AG04450 (cell line): ENCODE measurements at regions not wholly inside any gene's neighbourhood (a gene's known extent, or its start where the extent isn't known, plus 50 kb on each side); places are given as distances from the start of the nearest gene placed in this dataset.

Source experiments
- CTCF ChIA-PET: fragments of 300-600, 350-600 bp; formaldehyde crosslinking; extraction: SDS; loops from one replicate; lab custom pipeline; 2022; ENCODE audit warnings: antibody characterized with exemption, inconsistent platforms; lab: Charles Lee
- POLR2A ChIA-PET: fragments of 350-600 bp; formaldehyde crosslinking; extraction: SDS; loops from one replicate; lab custom pipeline; 2021; ENCODE audit warnings: antibody characterized with exemption, inconsistent platforms; lab: Yijun Ruan, JAX
- DNase-seq: peaks from one replicate; pipeline ENCODE4 v3.0.0-alpha.2; 2011; ENCODE audit warnings: low read depth, low spot score
- H3K27ac ChIP-seq: one replicate; pipeline ENCODE4 v1.5.1; 2012; ENCODE audit warnings: low read depth, low read length, control low read depth
- H3K27me3 ChIP-seq: one replicate; pipeline ENCODE4 v1.6.0; 2012; ENCODE audit warnings: low read length; ENCODE audit not compliant: control insufficient read depth, insufficient read depth
- H3K4me3 ChIP-seq: 2 replicates; pipeline ENCODE4 v1.5.1; 2011; ENCODE audit warnings: mild to moderate bottlenecking, low read depth, low read length, control low read depth
- H3K9me3 ChIP-seq: 2 replicates; pipeline ENCODE4 v1.5.1; 2012; ENCODE audit warnings: low read length; ENCODE audit not compliant: control insufficient read depth, insufficient read depth
- CTCF ChIP-seq: IDR thresholded peaks from 2 replicates; pipeline ENCODE4 v1.5.1; 2011; ENCODE audit warnings: low read depth, low read length, control low read depth, inconsistent platforms

DNA sequence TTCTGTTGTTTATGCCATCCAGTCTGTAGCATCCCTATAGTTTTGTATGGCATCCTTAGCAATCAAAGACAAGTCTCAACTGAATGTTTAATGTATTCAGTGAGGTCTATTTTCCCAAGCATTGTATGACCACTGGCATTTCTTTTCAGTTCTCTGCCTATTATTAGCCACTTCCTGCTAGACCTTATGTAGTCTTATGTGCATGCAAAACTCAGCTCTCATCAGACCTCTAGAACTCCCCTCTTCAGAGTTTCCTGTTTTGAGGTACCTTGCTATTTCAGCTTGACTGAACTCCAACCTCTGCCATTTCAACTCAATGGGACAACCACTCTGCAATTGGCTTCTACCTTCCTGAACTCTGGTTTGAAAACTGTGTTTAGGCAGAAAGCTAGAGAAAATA is 113.2 kb downstream of the SLC25A46 start:
- POLR2A ChIA-PET = no interaction called here

DNA sequence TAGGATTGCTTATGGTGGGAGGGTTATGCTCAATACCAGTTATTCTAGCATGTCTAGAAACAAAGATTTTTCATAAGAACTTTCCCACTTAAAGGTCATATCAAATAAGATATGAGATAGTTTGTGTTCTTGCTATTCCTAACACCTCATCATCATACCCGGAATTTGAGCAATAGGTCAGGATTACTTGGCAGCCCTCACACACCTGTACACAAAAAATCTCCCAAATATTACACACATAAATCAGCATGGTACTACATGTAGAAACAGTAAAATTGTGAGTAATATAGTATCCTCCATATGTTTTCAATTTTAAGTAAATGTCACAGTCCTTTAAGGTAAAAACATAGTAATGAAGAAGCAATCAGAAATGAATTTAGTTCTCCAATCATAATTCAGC is 113.7 kb downstream of the SLC25A46 start:
- TF ChIP-seq CTCF = no peak
- Histone ChIP-seq H3K27ac (no peak overlapping the region), H3K4me3 (no peak overlapping the region), H3K27me3 (no peaks in the 10 kb centered on the region), H3K9me3 (no peaks in the 10 kb centered on the region)
- DNase-seq = no peak
- ChIA-PET POLR2A (no interaction called here), CTCF (no interaction called here)

More for the DNA sequence above, 113.2 kb downstream of the SLC25A46 start:
- Histone ChIP-seq H3K9me3 (no peaks in the 10 kb centered on the region), H3K27me3 (no peaks in the 10 kb centered on the region), H3K4me3 (no peak overlapping the region), H3K27ac (no peak overlapping the region)
- TF ChIP-seq CTCF = no peak
- no peak for DNase-seq
- CTCF ChIA-PET = interaction anchor here (0.7 kb wide), 1 partner anchor 10 kb away, joined by 3 read pairs; no protein-coding TSS in a partner anchor

DNA sequence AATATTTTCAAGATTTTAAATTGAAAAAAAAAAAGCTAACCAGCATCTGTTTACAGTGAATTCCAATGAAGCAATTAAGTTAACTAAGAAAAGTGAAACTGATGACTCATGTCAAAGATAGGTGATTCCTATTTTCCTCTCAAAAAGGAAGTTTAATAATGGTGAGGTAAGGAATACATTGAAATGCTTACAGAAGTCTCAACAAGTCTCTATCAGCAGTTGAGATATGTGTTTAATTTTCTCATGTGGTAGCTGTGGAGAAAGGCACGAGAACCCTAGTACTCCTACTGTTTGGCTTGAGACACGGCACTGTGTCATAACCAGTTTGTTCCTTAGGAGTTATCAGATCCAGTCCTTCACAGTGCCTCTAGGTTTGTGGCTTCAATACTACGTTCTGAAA is 114.5 kb downstream of the SLC25A46 start:
- H3K9me3 ChIP-seq = no peaks in the 10 kb centered on the region
- no peak overlapping the region for H3K27ac ChIP-seq
- no peak overlapping the region for H3K4me3 ChIP-seq
- no peak for TF ChIP-seq CTCF
- no peaks in the 10 kb centered on the region for H3K27me3 ChIP-seq
- CTCF ChIA-PET = interaction anchor here (1.6 kb wide), 1 partner anchor 12 kb away, joined by 5 read pairs; no protein-coding TSS in a partner anchor
- DNase-seq = no peak
- POLR2A ChIA-PET = no interaction called here

GRCh38 chr5:110854200-110854599 is 115.4 kb downstream of the SLC25A46 start:
- no peaks in the 10 kb centered on the region for H3K9me3 ChIP-seq
- no peak for DNase-seq
- no peaks in the 10 kb centered on the region for H3K27me3 ChIP-seq
- no peak overlapping the region for H3K4me3 ChIP-seq
- ChIA-PET CTCF (interaction anchor here (1.6 kb wide), 1 partner anchor 11 kb away, joined by 5 read pairs; no protein-coding TSS in a partner anchor), POLR2A (no interaction called here)
- no peak overlapping the region for H3K27ac ChIP-seq
- no peak for TF ChIP-seq CTCF

DNA sequence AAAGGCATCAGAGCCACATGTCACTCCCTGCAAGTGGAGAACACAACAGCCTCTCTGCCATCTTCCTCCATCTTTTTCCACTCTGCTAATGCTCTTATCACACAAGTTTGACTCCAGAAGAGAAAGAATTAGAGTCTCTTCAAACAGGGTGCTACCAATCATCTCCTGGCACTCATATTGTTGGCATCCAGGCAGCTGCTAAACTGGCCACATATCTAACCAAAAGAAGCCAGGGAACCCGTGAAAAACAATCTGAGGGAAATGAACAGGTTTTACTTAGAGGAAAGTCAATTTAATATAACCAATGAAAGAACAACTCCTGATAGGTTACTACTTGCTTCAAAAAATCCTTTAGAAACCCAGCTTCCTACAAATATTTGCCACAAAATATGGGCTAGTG is 117.2 kb downstream of the SLC25A46 start:
- Histone ChIP-seq H3K27ac (no peak overlapping the region), H3K27me3 (no peaks in the 10 kb centered on the region), H3K9me3 (no peaks in the 10 kb centered on the region), H3K4me3 (no peak overlapping the region)
- no peak for TF ChIP-seq CTCF
- ChIA-PET CTCF (no interaction called here), POLR2A (interaction anchor here (0.6 kb wide), 1 partner anchor 89 kb away, joined by 3 read pairs; no protein-coding TSS in a partner anchor)
- DNase-seq = no peak
